Esophagus squamous epithelium (tissue), 4 donors: ENCODE measurements at regions not wholly inside any gene's neighbourhood (a gene's known extent, or its start where the extent isn't known, plus 50 kb on each side); places are given as distances from the start of the nearest gene placed in this dataset.

ENCODE experiments used
- CTCF ChIP-seq, 6 experiments: fragments of 450-650 bp in 4 of 6; fragments of 200-600 bp in 2 of 6; sonication (generic) in 2 of 6; IDR thresholded peaks; one replicate each; pipeline ENCODE4 v1.5.1; 2016 to 2019; ENCODE audit warnings: antibody characterized with exemption in 6 of 6, mild to moderate bottlenecking in 4 of 6, moderate library complexity in 4 of 6
- POLR2A ChIP-seq, 4 donors: fragments of 450-650 bp; IDR thresholded peaks; one replicate each; pipeline ENCODE4 v1.6.1; 2017; ENCODE audit warnings: antibody characterized with exemption in 4 of 4, mild to moderate bottlenecking in 4 of 4, moderate library complexity in 3 of 4

GRCh38 chr13:108427355-108427754, 157.8 kb downstream of the TNFSF13B start:
- TF ChIP-seq CTCF (IDR thresholded peaks at IDR 0.05) (no peak), POLR2A (IDR thresholded peaks at IDR 0.05) (no peak)
